ENCODE measurements at regions not wholly inside any gene's neighbourhood (a gene's known extent, or its start where the extent isn't known, plus 50 kb on each side); places are given as distances from the start of the nearest gene placed in this dataset.
"Not testable (repeated sequence)": the region's sequence is repeated elsewhere in the genome, so short reads cannot be mapped to it uniquely, and the experiment has no call there.

- no peak overlapping the region for H3K27ac Mint-ChIP-seq
- H3K4me1 Mint-ChIP-seq (ENCODE audit: low read depth): no peaks in the 10 kb centered on the region
- no peak overlapping the region for H3K4me3 Mint-ChIP-seq
- POLR2A ChIA-PET: no interaction called here
- H3K9me3 Mint-ChIP-seq (ENCODE audit: insufficient read depth): no peaks in the 10 kb centered on the region
- no peaks in the 10 kb centered on the region for H3K36me3 Mint-ChIP-seq (ENCODE audit: low read depth)
- CTCF ChIA-PET: no interaction called here
- ATAC-seq (no peak), DNase-seq (no peak)
- H3K27me3 Mint-ChIP-seq (ENCODE audit: low read depth): no peaks in the 10 kb centered on the region
Measured at GRCh38 chr3:144995856-144996255, 1024.2 kb downstream of the DIPK2A start.

GRCh38 chr3:145005427-145005826 lies 1033.8 kb downstream of the DIPK2A start:
- ATAC-seq: no peak
- CTCF ChIA-PET: no interaction called here
- H3K4me3 Mint-ChIP-seq: no peak overlapping the region

GRCh38 chr3:145006271-145006670 lies 1034.6 kb downstream of the DIPK2A start:
- H3K4me3 Mint-ChIP-seq: no peak overlapping the region
- H3K27ac Mint-ChIP-seq: no peak overlapping the region
- no peaks in the 10 kb centered on the region for H3K4me1 Mint-ChIP-seq (ENCODE audit: low read depth)
- ChIA-PET CTCF (no interaction called here), POLR2A (no interaction called here)
- H3K27me3 Mint-ChIP-seq (ENCODE audit: low read depth): no peaks in the 10 kb centered on the region
- no peak for ATAC-seq
- peaks cover 2% of the 10 kb centered on the region for H3K9me3 Mint-ChIP-seq (ENCODE audit: insufficient read depth)
- no peaks in the 10 kb centered on the region for H3K36me3 Mint-ChIP-seq (ENCODE audit: low read depth)
- no peak for DNase-seq

More at GRCh38 chr3:145005427-145005826, 1033.8 kb downstream of the DIPK2A start:
- no peaks in the 10 kb centered on the region for H3K9me3 Mint-ChIP-seq (ENCODE audit: insufficient read depth)
- no peak overlapping the region for H3K27ac Mint-ChIP-seq
- no peaks in the 10 kb centered on the region for H3K4me1 Mint-ChIP-seq (ENCODE audit: low read depth)
- H3K27me3 Mint-ChIP-seq (ENCODE audit: low read depth): no peaks in the 10 kb centered on the region
- H3K36me3 Mint-ChIP-seq (ENCODE audit: low read depth): no peaks in the 10 kb centered on the region
- no peak for DNase-seq
- POLR2A ChIA-PET: no interaction called here

- no peak for ATAC-seq
- DNase-seq: no peak
- no peak overlapping the region for H3K4me3 Mint-ChIP-seq
- no peaks in the 10 kb centered on the region for H3K36me3 Mint-ChIP-seq (ENCODE audit: low read depth)
- H3K27ac Mint-ChIP-seq: no peak overlapping the region
- CTCF ChIA-PET: no interaction called here
- POLR2A ChIA-PET: no interaction called here
- H3K27me3 Mint-ChIP-seq (ENCODE audit: low read depth): no peaks in the 10 kb centered on the region
- H3K4me1 Mint-ChIP-seq (ENCODE audit: low read depth): no peaks in the 10 kb centered on the region
- peaks cover 4% of the 10 kb centered on the region for H3K9me3 Mint-ChIP-seq (ENCODE audit: insufficient read depth)
Measured at GRCh38 chr3:145013931-145014330, 1042.3 kb downstream of the DIPK2A start.

GRCh38 chr3:145015253-145015652 lies 1043.6 kb downstream of the DIPK2A start:
- H3K36me3 Mint-ChIP-seq (ENCODE audit: low read depth): no peaks in the 10 kb centered on the region
- POLR2A ChIA-PET: no interaction called here
- H3K4me3 Mint-ChIP-seq: no peak overlapping the region
- H3K27me3 Mint-ChIP-seq (ENCODE audit: low read depth): no peaks in the 10 kb centered on the region
- no peak for ATAC-seq
- H3K27ac Mint-ChIP-seq: no peak overlapping the region
- CTCF ChIA-PET: no interaction called here
- H3K4me1 Mint-ChIP-seq (ENCODE audit: low read depth): no peaks in the 10 kb centered on the region
- no peak for DNase-seq
- peaks cover 4% of the 10 kb centered on the region for H3K9me3 Mint-ChIP-seq (ENCODE audit: insufficient read depth)

- ChIA-PET POLR2A (no interaction called here), CTCF (no interaction called here)
- Mint-ChIP-seq H3K36me3 (ENCODE audit: low read depth) (no peaks in the 10 kb centered on the region), H3K9me3 (ENCODE audit: insufficient read depth) (no peaks in the 10 kb centered on the region), H3K27me3 (ENCODE audit: low read depth) (no peaks in the 10 kb centered on the region), H3K4me3 (no peak overlapping the region), H3K4me1 (ENCODE audit: low read depth) (no peaks in the 10 kb centered on the region), H3K27ac (no peak overlapping the region)
- no peak for DNase-seq
- no peak for ATAC-seq
Measured at GRCh38 chr3:145017959-145018358, 1046.3 kb downstream of the DIPK2A start.

GRCh38 chr3:145022447-145022846 lies 1050.8 kb downstream of the DIPK2A start:
- Mint-ChIP-seq H3K27ac (no peak overlapping the region), H3K4me3 (no peak overlapping the region), H3K9me3 (ENCODE audit: insufficient read depth) (peaks cover 5% of the 10 kb centered on the region), H3K27me3 (ENCODE audit: low read depth) (no peaks in the 10 kb centered on the region), H3K36me3 (ENCODE audit: low read depth) (no peaks in the 10 kb centered on the region), H3K4me1 (ENCODE audit: low read depth) (no peaks in the 10 kb centered on the region)
- no peak for DNase-seq
- ChIA-PET CTCF (no interaction called here), POLR2A (no interaction called here)
- ATAC-seq: no peak

GRCh38 chr3:145024700-145025099 lies 1053.1 kb downstream of the DIPK2A start:
- H3K4me3 Mint-ChIP-seq: no peak overlapping the region
- POLR2A ChIA-PET: no interaction called here

GRCh38 chr3:145027186-145027585 lies 1055.6 kb downstream of the DIPK2A start:
- H3K4me1 Mint-ChIP-seq (ENCODE audit: low read depth); H3K36me3 Mint-ChIP-seq (ENCODE audit: low read depth); DNase-seq; H3K27ac Mint-ChIP-seq; H3K4me3 Mint-ChIP-seq; POLR2A ChIA-PET; ATAC-seq; H3K9me3 Mint-ChIP-seq (ENCODE audit: insufficient read depth); H3K27me3 Mint-ChIP-seq (ENCODE audit: low read depth); CTCF ChIA-PET: not testable (repeated sequence)

More at GRCh38 chr3:145024700-145025099, 1053.1 kb downstream of the DIPK2A start:
- ATAC-seq: no peak
- H3K27me3 Mint-ChIP-seq (ENCODE audit: low read depth): no peaks in the 10 kb centered on the region
- CTCF ChIA-PET: no interaction called here
- no peaks in the 10 kb centered on the region for H3K4me1 Mint-ChIP-seq (ENCODE audit: low read depth)
- DNase-seq: no peak
- H3K36me3 Mint-ChIP-seq (ENCODE audit: low read depth): no peaks in the 10 kb centered on the region
- H3K27ac Mint-ChIP-seq: no peak overlapping the region
- peaks cover 5% of the 10 kb centered on the region for H3K9me3 Mint-ChIP-seq (ENCODE audit: insufficient read depth)

GRCh38 chr3:145032791-145033190 lies 1061.2 kb downstream of the DIPK2A start:
- DNase-seq (no peak), ATAC-seq (no peak)
- ChIA-PET CTCF (no interaction called here), POLR2A (no interaction called here)
- no peaks in the 10 kb centered on the region for H3K27me3 Mint-ChIP-seq (ENCODE audit: low read depth)
- H3K36me3 Mint-ChIP-seq (ENCODE audit: low read depth): no peaks in the 10 kb centered on the region
- no peak overlapping the region for H3K27ac Mint-ChIP-seq
- no peaks in the 10 kb centered on the region for H3K9me3 Mint-ChIP-seq (ENCODE audit: insufficient read depth)
- no peaks in the 10 kb centered on the region for H3K4me1 Mint-ChIP-seq (ENCODE audit: low read depth)
- H3K4me3 Mint-ChIP-seq: no peak overlapping the region

GRCh38 chr3:145035682-145036081 lies 1064.1 kb downstream of the DIPK2A start:
- Mint-ChIP-seq H3K9me3 (ENCODE audit: insufficient read depth) (no peaks in the 10 kb centered on the region), H3K4me3 (no peak overlapping the region), H3K4me1 (ENCODE audit: low read depth) (no peaks in the 10 kb centered on the region), H3K36me3 (ENCODE audit: low read depth) (no peaks in the 10 kb centered on the region), H3K27me3 (ENCODE audit: low read depth) (no peaks in the 10 kb centered on the region), H3K27ac (no peak overlapping the region)
- CTCF ChIA-PET: no interaction called here
- POLR2A ChIA-PET: no interaction called here
- no peak for DNase-seq
- no peak for ATAC-seq

- ATAC-seq; H3K36me3 Mint-ChIP-seq (ENCODE audit: low read depth); H3K27me3 Mint-ChIP-seq (ENCODE audit: low read depth); DNase-seq; H3K4me3 Mint-ChIP-seq; H3K27ac Mint-ChIP-seq; H3K4me1 Mint-ChIP-seq (ENCODE audit: low read depth); H3K9me3 Mint-ChIP-seq (ENCODE audit: insufficient read depth); POLR2A ChIA-PET; CTCF ChIA-PET: not testable (repeated sequence)
Measured at GRCh38 chr3:145054055-145054454, 1082.4 kb downstream of the DIPK2A start.

- no peak for DNase-seq
- H3K27ac Mint-ChIP-seq: no peak overlapping the region
- POLR2A ChIA-PET: no interaction called here
- peaks cover 5% of the 10 kb centered on the region for H3K9me3 Mint-ChIP-seq (ENCODE audit: insufficient read depth)
- H3K4me3 Mint-ChIP-seq: no peak overlapping the region
- ATAC-seq: no peak
- no peaks in the 10 kb centered on the region for H3K27me3 Mint-ChIP-seq (ENCODE audit: low read depth)
- no peaks in the 10 kb centered on the region for H3K4me1 Mint-ChIP-seq (ENCODE audit: low read depth)
- no peaks in the 10 kb centered on the region for H3K36me3 Mint-ChIP-seq (ENCODE audit: low read depth)
- CTCF ChIA-PET: no interaction called here
Measured at GRCh38 chr3:145055375-145056076, 1083.9 kb downstream of the DIPK2A start.
